ENCODE measurements at regions not wholly inside any gene's neighbourhood (a gene's known extent, or its start where the extent isn't known, plus 50 kb on each side); places are given as distances from the start of the nearest gene placed in this dataset.

- no peak for TF ChIP-seq EZH2phosphoT487 (IDR thresholded peaks at IDR 0.05; ENCODE audit: low read depth, severe bottlenecking, unreplicated experiment)
- TF ChIP-seq EZH2 (IDR thresholded peaks at IDR 0.05; ENCODE audit: borderline replicate concordance), result no peak
- TF ChIP-seq, protein P1, sequence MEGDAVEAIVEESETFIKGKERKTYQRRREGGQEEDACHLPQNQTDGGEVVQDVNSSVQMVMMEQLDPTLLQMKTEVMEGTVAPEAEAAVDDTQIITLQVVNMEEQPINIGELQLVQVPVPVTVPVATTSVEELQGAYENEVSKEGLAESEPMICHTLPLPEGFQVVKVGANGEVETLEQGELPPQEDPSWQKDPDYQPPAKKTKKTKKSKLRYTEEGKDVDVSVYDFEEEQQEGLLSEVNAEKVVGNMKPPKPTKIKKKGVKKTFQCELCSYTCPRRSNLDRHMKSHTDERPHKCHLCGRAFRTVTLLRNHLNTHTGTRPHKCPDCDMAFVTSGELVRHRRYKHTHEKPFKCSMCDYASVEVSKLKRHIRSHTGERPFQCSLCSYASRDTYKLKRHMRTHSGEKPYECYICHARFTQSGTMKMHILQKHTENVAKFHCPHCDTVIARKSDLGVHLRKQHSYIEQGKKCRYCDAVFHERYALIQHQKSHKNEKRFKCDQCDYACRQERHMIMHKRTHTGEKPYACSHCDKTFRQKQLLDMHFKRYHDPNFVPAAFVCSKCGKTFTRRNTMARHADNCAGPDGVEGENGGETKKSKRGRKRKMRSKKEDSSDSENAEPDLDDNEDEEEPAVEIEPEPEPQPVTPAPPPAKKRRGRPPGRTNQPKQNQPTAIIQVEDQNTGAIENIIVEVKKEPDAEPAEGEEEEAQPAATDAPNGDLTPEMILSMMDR (IDR thresholded peaks at IDR 0.05; ENCODE audit: poor library complexity), result no peak
- Histone ChIP-seq H3K36me3 (replicated peaks; ENCODE audit: insufficient read depth, low read depth) (no peaks in the 10 kb centered on the region), H3K27ac (no peak overlapping the region), H4K20me1 (ENCODE audit: insufficient read depth, poor library complexity, severe bottlenecking) (no peaks in the 10 kb centered on the region), H3K79me2 (no peaks in the 10 kb centered on the region), H2AFZ (no peak overlapping the region), H3K4me1 (ENCODE audit: insufficient read depth) (no peaks in the 10 kb centered on the region), H3K9me3 (ENCODE audit: low read depth) (no peaks in the 10 kb centered on the region), H3K27me3 (no peaks in the 10 kb centered on the region), H3K9me2 (replicated peaks; ENCODE audit: insufficient read depth) (no peaks in the 10 kb centered on the region), H3K4me2 (no peak overlapping the region), H3K4me3 (no peak overlapping the region)
- DNase-seq (ENCODE audit: low spot score), result no peak
- 67% methylated on average over 4 of the region's 4 CpGs for WGBS (ENCODE audit: low lambda C conversion rate, missing lambda C conversion rate)
Measured at GRCh38 chr7:12119620-12120303, 91.3 kb upstream of the TMEM106B start.

DNA sequence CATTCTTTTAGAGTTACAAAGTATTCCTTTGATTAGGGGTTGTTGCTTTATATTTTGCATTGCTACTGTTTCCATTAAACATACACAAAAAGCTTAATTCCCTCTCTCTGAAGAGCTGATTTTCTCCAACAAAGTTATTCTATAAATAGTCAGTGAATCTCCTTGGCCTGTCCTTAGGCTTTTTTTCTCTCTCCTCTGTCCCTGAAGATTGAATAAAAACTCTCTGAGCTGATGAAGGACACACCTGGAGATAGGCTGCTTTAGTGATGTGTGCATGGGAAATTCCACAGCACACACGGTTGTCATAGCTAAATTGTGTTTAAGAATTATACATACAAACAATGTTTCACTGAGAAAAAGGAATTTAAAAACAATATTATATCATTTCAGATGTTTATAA lies 90.5 kb upstream of the TMEM106B start:
- H4K20me1 ChIP-seq (ENCODE audit: insufficient read depth, poor library complexity, severe bottlenecking), result no peaks in the 10 kb centered on the region
- no peaks in the 10 kb centered on the region for H3K27me3 ChIP-seq
- H3K4me1 ChIP-seq (ENCODE audit: insufficient read depth), result no peaks in the 10 kb centered on the region
- DNase-seq (ENCODE audit: low spot score), result no peak
- no peaks in the 10 kb centered on the region for H3K9me3 ChIP-seq (ENCODE audit: low read depth)
- H3K9me2 ChIP-seq (replicated peaks; ENCODE audit: insufficient read depth), result no peaks in the 10 kb centered on the region
- H2AFZ ChIP-seq, result no peak overlapping the region
- no peak overlapping the region for H3K4me2 ChIP-seq
- H3K36me3 ChIP-seq (replicated peaks; ENCODE audit: insufficient read depth, low read depth), result no peaks in the 10 kb centered on the region
- WGBS (ENCODE audit: low lambda C conversion rate, missing lambda C conversion rate), result 45% methylated on average over 1 of the region's 1 CpG
- no peak overlapping the region for H3K27ac ChIP-seq
- no peaks in the 10 kb centered on the region for H3K79me2 ChIP-seq
- no peak overlapping the region for H3K4me3 ChIP-seq
- TF ChIP-seq, protein P1 (IDR thresholded peaks at IDR 0.05; ENCODE audit: poor library complexity), result no peak
- TF ChIP-seq EZH2 (IDR thresholded peaks at IDR 0.05; ENCODE audit: borderline replicate concordance), result no peak
- no peak for TF ChIP-seq EZH2phosphoT487 (IDR thresholded peaks at IDR 0.05; ENCODE audit: low read depth, severe bottlenecking, unreplicated experiment)

DNA sequence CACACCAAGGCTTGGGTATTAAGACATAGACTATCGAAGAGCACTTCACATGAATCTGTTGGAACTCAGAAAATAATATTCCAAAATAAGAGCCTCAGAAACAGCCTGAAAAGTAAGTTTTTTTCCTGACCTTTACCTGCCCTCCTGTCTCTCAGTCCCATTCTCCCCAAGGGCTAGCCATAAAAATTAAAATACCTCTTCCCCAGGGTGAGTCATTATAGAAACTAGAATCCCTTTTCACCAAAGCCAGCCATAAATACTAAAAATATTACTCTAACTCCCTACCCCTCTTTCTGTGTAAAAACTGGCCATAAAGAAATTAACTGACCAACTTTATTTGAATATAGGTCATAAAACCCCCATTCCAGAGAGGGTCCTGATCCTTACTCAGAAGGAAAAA lies 87.9 kb upstream of the TMEM106B start:
- H2AFZ ChIP-seq, result no peak overlapping the region
- no peaks in the 10 kb centered on the region for H3K4me1 ChIP-seq (ENCODE audit: insufficient read depth)
- H3K4me2 ChIP-seq, result no peak overlapping the region
- no peak for TF ChIP-seq EZH2 (IDR thresholded peaks at IDR 0.05; ENCODE audit: borderline replicate concordance)
- TF ChIP-seq EZH2phosphoT487 (IDR thresholded peaks at IDR 0.05; ENCODE audit: low read depth, severe bottlenecking, unreplicated experiment), result no peak
- TF ChIP-seq, protein P1 (IDR thresholded peaks at IDR 0.05; ENCODE audit: poor library complexity), result no peak
- H3K4me3 ChIP-seq, result no peak overlapping the region
- H3K79me2 ChIP-seq, result no peaks in the 10 kb centered on the region
- H3K9me2 ChIP-seq (replicated peaks; ENCODE audit: insufficient read depth), result no peaks in the 10 kb centered on the region
- no peak for DNase-seq (ENCODE audit: low spot score)
- peak overlapping the region; percentile 45 for H3K27ac ChIP-seq
- H3K9me3 ChIP-seq (ENCODE audit: low read depth), result no peaks in the 10 kb centered on the region
- 91% methylated on average over 1 of the region's 1 CpG for WGBS (ENCODE audit: low lambda C conversion rate, missing lambda C conversion rate)
- no peaks in the 10 kb centered on the region for H3K36me3 ChIP-seq (replicated peaks; ENCODE audit: insufficient read depth, low read depth)
- no peaks in the 10 kb centered on the region for H3K27me3 ChIP-seq
- H4K20me1 ChIP-seq (ENCODE audit: insufficient read depth, poor library complexity, severe bottlenecking), result no peaks in the 10 kb centered on the region

Data from hepatocyte (in vitro differentiated cells).